Common myeloid progenitor, CD34-positive (primary cell): ENCODE measurements at regions not wholly inside any gene's neighbourhood (a gene's known extent, or its start where the extent isn't known, plus 50 kb on each side); places are given as distances from the start of the nearest gene placed in this dataset.

Source experiments
- CTCF ChIA-PET: fragments of 350-600 bp; sonication (Branson Sonifier 250); formaldehyde crosslinking; loops from one replicate; lab custom pipeline; 2021; ENCODE audit warnings: antibody characterized with exemption; lab: Charles Lee
- POLR2A ChIA-PET: fragments of 350-600 bp; sonication (Branson Sonifier 250); formaldehyde crosslinking; loops from one replicate; lab custom pipeline; 2021; ENCODE audit warnings: antibody characterized with exemption; lab: Charles Lee
- DNase-seq, 3 donors: peaks; one replicate each; pipeline versions ENCODE4 v3.0.0 to v3.0.0-alpha.2; 2013
- H3K27ac ChIP-seq, 2 experiments: 1 replicate in 1 of 2; 2 replicates in 1 of 2; pipeline ENCODE4 v1.7.0; 2013; ENCODE audit warnings: inconsistent platforms in 2 of 2, low read length in 2 of 2, mild to moderate bottlenecking in 2 of 2, low read depth in 1 of 2, moderate library complexity in 1 of 2; ENCODE audit not compliant: severe bottlenecking in 2 of 2, insufficient read depth in 1 of 2, poor library complexity in 1 of 2
- H3K27me3 ChIP-seq, 5 experiments: replicated peaks in 2 of 5; 1 replicate in 3 of 5; 2 replicates in 2 of 5; pipeline versions ENCODE4 v1.6.1 to v1.7.0; 2013; ENCODE audit warnings: low read length in 4 of 5, mild to moderate bottlenecking in 2 of 5, moderate library complexity in 2 of 5, inconsistent platforms in 1 of 5; ENCODE audit not compliant: insufficient read depth in 5 of 5, control insufficient read depth in 4 of 5
- H3K36me3 ChIP-seq, 4 experiments: 1 replicate in 2 of 4; 2 replicates in 2 of 4; pipeline versions ENCODE4 v1.6.1 to v1.7.0; 2013; ENCODE audit warnings: low read length in 3 of 4, control low read depth in 1 of 4, mild to moderate bottlenecking in 1 of 4; ENCODE audit not compliant: control insufficient read depth in 4 of 4, insufficient read depth in 4 of 4
- H3K4me1 ChIP-seq, 4 experiments: 1 replicate in 3 of 4; 2 replicates in 1 of 4; pipeline versions ENCODE4 v1.6.1 to v1.7.1; 2013; ENCODE audit warnings: low read length in 3 of 4, mild to moderate bottlenecking in 3 of 4, control low read depth in 1 of 4, inconsistent platforms in 1 of 4, moderate library complexity in 1 of 4; ENCODE audit not compliant: control insufficient read depth in 4 of 4, insufficient read depth in 4 of 4; ENCODE audit errors: control extremely low read depth in 1 of 4
- H3K4me3 ChIP-seq, 7 experiments: 1 replicate in 4 of 7; 2 replicates in 3 of 7; pipeline versions ENCODE4 v1.5.1 to v1.7.0; 2013; ENCODE audit warnings: mild to moderate bottlenecking in 7 of 7, low read length in 6 of 7, moderate library complexity in 6 of 7, inconsistent platforms in 2 of 7, low read depth in 2 of 7, control low read depth in 1 of 7; ENCODE audit not compliant: insufficient read depth in 4 of 7, control insufficient read depth in 1 of 7; ENCODE audit errors: extremely low read depth in 1 of 7
- H3K9me3 ChIP-seq, 5 experiments: 1 replicate in 4 of 5; 2 replicates in 1 of 5; pipeline versions ENCODE4 v1.6.1 to v1.7.1; 2013; ENCODE audit warnings: low read length in 4 of 5, mild to moderate bottlenecking in 2 of 5, inconsistent platforms in 1 of 5, low read depth in 1 of 5, moderate library complexity in 1 of 5; ENCODE audit not compliant: control insufficient read depth in 4 of 5, insufficient read depth in 2 of 5; ENCODE audit errors: control extremely low read depth in 1 of 5
- WGBS: methylation state at CpG from one replicate; pipeline ENCODE4 v1.1.5; 2013; ENCODE audit not compliant: insufficient coverage; 5-methylcytosine and 5-hydroxymethylcytosine counted together

DNA sequence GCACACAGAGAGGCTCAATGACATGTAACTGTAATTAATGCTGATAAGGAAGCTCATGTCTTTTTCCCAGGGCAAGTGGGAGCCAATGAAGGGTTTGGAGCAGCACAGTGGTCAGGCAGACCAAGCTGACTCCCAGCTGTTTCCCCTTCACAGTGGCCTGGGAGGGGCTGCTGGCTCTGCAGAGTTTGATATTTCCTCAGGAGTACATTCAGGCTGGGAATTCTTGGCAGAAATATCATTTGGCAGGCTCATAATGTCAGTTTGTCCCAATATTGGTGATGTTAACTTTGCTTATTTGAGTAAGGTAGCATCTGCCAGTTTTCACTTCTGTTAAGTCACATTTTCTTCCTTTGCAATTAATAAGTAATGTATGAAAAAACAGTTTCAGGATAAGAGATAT, 247.0 kb downstream of the EMP1 start:
- H3K27me3 ChIP-seq = peaks cover 0 to 3% (median 0%) of the 10 kb centered on the region in 5 experiments
- no peaks in the 10 kb centered on the region for H3K4me1 ChIP-seq
- H3K27ac ChIP-seq = no peak overlapping the region
- no peaks in the 10 kb centered on the region for H3K36me3 ChIP-seq
- no peak for DNase-seq
- CTCF ChIA-PET = no interaction called here
- H3K9me3 ChIP-seq = no peaks in the 10 kb centered on the region
- POLR2A ChIA-PET = no interaction called here
- no peak overlapping the region for H3K4me3 ChIP-seq

DNA sequence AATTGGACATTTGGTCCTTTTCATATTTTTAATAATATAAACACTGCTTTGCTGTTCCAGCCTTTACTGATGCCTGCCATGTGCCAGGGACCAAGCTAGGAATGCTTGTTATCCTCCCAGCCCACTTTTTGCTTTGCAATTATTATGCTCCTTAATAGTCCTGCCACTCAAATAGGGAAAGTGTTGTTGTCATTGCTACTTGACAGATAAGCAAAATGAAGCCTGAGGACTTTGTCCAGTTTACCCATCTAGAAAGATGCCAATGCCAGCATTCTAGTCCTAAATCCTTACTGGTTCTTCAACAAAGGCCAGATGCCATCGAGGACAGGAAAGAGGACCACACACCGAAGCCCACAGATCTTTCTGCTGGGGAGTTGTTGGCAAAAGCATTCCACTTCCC, 246.5 kb downstream of the EMP1 start:
- POLR2A ChIA-PET = no interaction called here
- Histone ChIP-seq H3K9me3 (no peaks in the 10 kb centered on the region), H3K4me1 (no peaks in the 10 kb centered on the region), H3K27me3 (peaks cover 0 to 3% (median 0%) of the 10 kb centered on the region in 5 experiments), H3K27ac (no peak overlapping the region), H3K4me3 (no peak overlapping the region), H3K36me3 (no peaks in the 10 kb centered on the region)
- no peak for DNase-seq
- CTCF ChIA-PET = no interaction called here
- WGBS = 93% methylated on average over 2 of the region's 2 CpGs

DNA sequence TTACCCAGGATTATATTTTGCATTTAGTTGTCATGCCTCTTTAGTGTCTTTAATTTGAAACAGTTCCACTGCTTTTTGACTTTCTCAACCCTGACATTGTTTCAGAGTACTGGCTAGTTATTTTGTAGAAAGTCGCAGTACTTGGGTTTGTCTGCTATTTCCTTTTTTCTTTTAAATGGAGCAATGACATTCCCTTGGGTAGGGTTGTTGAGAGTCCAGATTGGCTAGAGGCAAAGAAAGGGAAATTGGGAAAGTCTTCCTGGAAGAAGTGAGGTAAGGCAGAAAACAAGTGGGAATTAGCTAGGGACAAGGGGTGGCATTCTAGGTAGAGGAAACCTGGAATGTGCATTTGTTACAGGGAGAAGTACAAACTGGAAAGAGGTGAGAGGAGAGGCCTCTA, 245.9 kb downstream of the EMP1 start:
- WGBS = 86% methylated on average over 1 of the region's 1 CpG
- no peak overlapping the region for H3K27ac ChIP-seq
- no peaks in the 10 kb centered on the region for H3K36me3 ChIP-seq
- ChIA-PET CTCF (no interaction called here), POLR2A (no interaction called here)
- no peak overlapping the region for H3K4me3 ChIP-seq
- peaks cover 0 to 3% (median 0%) of the 10 kb centered on the region in 5 experiments for H3K27me3 ChIP-seq
- H3K4me1 ChIP-seq = no peaks in the 10 kb centered on the region
- DNase-seq = no peak
- no peaks in the 10 kb centered on the region for H3K9me3 ChIP-seq

DNA sequence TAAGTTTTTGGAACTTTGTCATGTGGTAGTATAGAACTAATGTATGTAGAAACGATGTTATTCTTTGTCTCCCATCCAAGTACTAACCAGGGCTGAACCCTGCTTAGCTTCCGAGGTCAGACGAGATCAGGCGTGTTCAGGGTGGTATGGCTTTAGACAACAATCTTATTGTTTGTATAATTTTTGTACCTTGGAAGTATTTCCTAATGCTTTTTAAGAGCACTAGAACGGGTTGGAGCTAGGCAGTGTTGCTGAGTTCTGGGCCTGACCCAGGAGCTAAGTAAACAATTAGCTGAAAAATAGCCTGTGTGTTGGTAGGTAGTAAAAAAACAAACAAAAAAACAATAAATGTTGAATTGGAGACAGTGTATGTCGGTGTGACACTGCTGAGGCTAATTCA, 244.3 kb downstream of the EMP1 start:
- 94% methylated on average over 3 of the region's 6 CpGs for WGBS
- ChIA-PET CTCF (interaction anchor here (0.9 kb wide), 1 partner anchor 79 kb away, joined by 3 read pairs; no protein-coding TSS in a partner anchor), POLR2A (no interaction called here)
- H3K27ac ChIP-seq = no peak overlapping the region
- no peaks in the 10 kb centered on the region for H3K9me3 ChIP-seq
- H3K36me3 ChIP-seq = no peaks in the 10 kb centered on the region
- H3K27me3 ChIP-seq = peaks cover 0 to 3% (median 3%) of the 10 kb centered on the region in 5 experiments
- no peaks in the 10 kb centered on the region for H3K4me1 ChIP-seq
- DNase-seq = no peak
- no peak overlapping the region for H3K4me3 ChIP-seq

DNA sequence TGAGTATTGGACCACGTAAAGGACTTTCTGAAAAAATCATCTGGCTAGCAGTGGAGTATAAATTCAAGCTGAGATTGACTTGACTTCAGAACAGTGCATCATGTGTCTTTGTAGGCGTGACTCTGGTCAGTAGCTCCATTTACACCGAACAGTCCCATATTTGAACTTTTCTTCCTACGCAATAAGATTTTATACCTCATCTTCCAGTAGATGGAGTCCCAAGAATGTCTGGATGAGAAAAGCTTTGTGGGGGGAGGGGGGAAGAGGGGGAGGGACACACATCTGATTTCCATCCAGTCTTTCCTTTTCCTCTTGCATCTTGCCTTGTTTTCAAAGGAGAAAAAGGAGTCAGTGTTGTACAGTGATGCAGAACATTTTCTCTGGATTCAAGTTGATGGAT, 241.0 kb downstream of the EMP1 start:
- WGBS = 88% methylated on average over 2 of the region's 4 CpGs
- Histone ChIP-seq H3K27ac (no peak overlapping the region), H3K4me3 (no peak overlapping the region), H3K4me1 (no peaks in the 10 kb centered on the region), H3K27me3 (peaks cover 0 to 9% (median 0%) of the 10 kb centered on the region in 5 experiments), H3K36me3 (no peaks in the 10 kb centered on the region), H3K9me3 (no peaks in the 10 kb centered on the region)
- CTCF ChIA-PET = no interaction called here
- no peak for DNase-seq
- POLR2A ChIA-PET = no interaction called here

DNA sequence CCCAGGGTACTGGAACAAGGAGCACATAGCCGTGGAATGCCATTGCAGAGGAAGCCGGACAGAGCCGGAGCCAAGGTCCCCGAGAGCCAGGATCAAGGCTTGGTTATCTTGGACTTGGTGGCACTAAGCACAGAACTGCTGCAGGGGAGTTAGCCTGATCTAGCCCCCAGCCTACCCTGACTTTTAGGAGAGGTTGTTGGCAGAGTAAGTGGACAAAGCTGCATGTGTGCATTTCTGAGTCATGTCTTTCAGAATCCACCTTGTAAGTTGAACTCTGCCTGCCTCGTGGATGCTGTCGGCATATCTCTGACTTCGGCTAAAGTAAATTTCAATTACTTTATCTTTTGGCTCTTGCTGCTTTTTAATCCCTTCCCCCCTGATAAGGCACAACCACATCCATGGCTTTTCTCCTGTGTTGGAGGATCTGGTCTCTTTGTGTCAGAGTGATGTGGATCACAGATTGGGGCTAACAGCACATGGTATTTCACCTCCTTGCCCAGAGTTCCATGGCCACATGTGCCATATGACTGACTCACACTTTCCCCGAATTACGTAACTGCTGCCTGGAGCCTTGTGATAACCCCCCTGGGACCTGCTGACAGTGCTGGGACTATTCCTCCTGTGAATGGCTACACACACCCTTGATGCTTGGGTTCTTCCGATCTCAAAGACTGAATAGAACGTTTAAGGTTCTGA, 240.3 kb downstream of the EMP1 start:
- no peak overlapping the region for H3K27ac ChIP-seq
- no peak overlapping the region for H3K4me3 ChIP-seq
- no peaks in the 10 kb centered on the region for H3K36me3 ChIP-seq
- H3K27me3 ChIP-seq = peaks cover 0 to 9% (median 0%) of the 10 kb centered on the region in 5 experiments
- no peaks in the 10 kb centered on the region for H3K4me1 ChIP-seq
- H3K9me3 ChIP-seq = no peaks in the 10 kb centered on the region
- POLR2A ChIA-PET = no interaction called here
- WGBS = 99% methylated on average over 7 of the region's 11 CpGs
- no peak for DNase-seq
- CTCF ChIA-PET = no interaction called here

DNA sequence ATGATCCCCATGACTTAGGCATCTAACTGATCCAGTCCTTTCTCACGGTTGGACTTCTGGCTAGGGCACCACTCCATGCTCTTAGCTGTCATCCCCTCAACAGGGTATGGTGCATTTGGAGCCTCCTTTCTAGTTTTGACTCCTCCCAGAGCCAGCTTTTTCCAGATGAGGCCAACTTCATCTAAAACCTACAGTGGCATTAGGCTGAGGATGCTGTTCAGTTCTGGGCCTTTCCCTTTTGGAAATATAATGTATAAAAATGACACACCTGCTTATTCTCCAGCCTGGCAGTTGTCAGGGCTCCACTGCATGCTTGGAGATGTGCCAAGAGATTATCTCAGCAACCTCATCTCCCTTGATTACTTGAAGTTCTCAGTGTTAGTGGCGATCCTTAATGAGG, 239.7 kb downstream of the EMP1 start:
- POLR2A ChIA-PET = no interaction called here

More for the DNA sequence above, 239.7 kb downstream of the EMP1 start:
- no peaks in the 10 kb centered on the region for H3K9me3 ChIP-seq
- CTCF ChIA-PET = no interaction called here
- no peak overlapping the region for H3K27ac ChIP-seq
- H3K4me3 ChIP-seq = no peak overlapping the region
- DNase-seq = no peak
- whole genome bisulfite sequencing = 83% methylated on average over 2 of the region's 2 CpGs
- peaks cover 0 to 9% (median 0%) of the 10 kb centered on the region in 5 experiments for H3K27me3 ChIP-seq
- H3K36me3 ChIP-seq = no peaks in the 10 kb centered on the region
- H3K4me1 ChIP-seq = no peaks in the 10 kb centered on the region
